ENCODE measurements at regions not wholly inside any gene's neighbourhood (a gene's known extent, or its start where the extent isn't known, plus 50 kb on each side); places are given as distances from the start of the nearest gene placed in this dataset.

DNA sequence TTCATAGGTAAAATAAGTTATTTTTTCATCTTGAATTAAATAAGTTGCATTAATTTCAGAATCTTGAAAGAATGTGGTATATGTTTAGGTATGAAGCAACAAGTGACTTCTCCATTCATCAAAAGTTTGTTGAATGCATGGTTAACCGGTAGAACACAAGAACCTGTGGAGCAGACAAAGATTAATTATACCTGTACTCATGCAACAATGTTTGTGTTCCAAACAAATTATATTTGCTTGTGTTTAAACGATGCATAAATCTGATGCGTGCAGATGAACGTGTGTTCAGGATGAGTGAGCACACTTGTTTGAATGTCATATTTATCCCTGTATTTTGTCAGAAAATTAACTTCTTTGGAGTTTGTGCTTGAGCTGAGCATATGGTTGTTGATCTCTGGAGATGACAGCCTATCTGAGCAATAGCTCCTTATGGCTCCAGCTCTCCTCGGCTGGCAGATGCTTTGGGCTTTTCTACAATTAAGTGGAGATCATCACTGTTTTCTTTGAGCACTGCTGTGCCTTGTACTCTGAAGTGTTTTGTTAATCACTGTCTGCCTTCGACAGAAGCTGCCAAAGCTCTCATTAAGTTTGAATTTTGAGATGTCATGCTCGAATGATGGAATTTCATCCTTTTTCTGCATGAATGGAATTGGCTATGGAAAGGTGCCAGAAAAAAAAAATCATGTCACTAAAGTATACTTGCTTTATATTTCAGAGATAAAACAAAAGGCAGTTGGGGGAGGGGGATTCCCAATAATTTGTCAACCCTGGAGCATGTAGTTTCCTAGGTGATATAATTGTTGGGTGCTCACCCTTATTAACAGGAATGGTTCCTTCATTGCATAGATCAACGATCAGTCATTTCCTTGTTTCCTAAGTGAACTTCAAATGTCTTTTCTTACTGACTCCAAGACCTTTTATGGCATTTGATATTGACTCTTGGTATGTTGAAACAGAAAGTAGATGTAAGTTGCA, 502.5 kb upstream of the ARRDC3 start:
- Histone ChIP-seq H3F3A (ENCODE audit: low read depth) (no peaks in the 10 kb centered on the region), H3K4me1 (ENCODE audit: insufficient read depth, low read length, poor library complexity, severe bottlenecking) (no peaks in the 10 kb centered on the region), H3K9me3 (ENCODE audit: insufficient read depth, low read depth, low read length) (no peaks in the 10 kb centered on the region), H3K79me2 (ENCODE audit: insufficient read depth, low read length) (no peaks in the 10 kb centered on the region), H3K36me3 (ENCODE audit: insufficient read depth, low read length) (no peaks in the 10 kb centered on the region), H2AFZ (ENCODE audit: low read length) (no peak overlapping the region), H3K27me3 (ENCODE audit: insufficient read depth, low read length, poor library complexity, severe bottlenecking) (no peaks in the 10 kb centered on the region), H3K9me2 (replicated peaks; ENCODE audit: low read depth, low read length) (no peaks in the 10 kb centered on the region), H3K9ac (ENCODE audit: low read depth, low read length, poor library complexity, severe bottlenecking) (no peak overlapping the region), H4K20me1 (ENCODE audit: insufficient read depth, low read length, poor library complexity, severe bottlenecking) (no peaks in the 10 kb centered on the region), H3K4me2 (ENCODE audit: low read depth, low read length, poor library complexity, severe bottlenecking) (no peak overlapping the region), H3K4me3 (ENCODE audit: low read length, poor library complexity, severe bottlenecking) (no peak overlapping the region)
- TF ChIP-seq EZH2phosphoT487 (IDR thresholded peaks at IDR 0.05; ENCODE audit: borderline replicate concordance) = no peak
- TF ChIP-seq, protein P1, sequence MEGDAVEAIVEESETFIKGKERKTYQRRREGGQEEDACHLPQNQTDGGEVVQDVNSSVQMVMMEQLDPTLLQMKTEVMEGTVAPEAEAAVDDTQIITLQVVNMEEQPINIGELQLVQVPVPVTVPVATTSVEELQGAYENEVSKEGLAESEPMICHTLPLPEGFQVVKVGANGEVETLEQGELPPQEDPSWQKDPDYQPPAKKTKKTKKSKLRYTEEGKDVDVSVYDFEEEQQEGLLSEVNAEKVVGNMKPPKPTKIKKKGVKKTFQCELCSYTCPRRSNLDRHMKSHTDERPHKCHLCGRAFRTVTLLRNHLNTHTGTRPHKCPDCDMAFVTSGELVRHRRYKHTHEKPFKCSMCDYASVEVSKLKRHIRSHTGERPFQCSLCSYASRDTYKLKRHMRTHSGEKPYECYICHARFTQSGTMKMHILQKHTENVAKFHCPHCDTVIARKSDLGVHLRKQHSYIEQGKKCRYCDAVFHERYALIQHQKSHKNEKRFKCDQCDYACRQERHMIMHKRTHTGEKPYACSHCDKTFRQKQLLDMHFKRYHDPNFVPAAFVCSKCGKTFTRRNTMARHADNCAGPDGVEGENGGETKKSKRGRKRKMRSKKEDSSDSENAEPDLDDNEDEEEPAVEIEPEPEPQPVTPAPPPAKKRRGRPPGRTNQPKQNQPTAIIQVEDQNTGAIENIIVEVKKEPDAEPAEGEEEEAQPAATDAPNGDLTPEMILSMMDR (conservative IDR thresholded peaks at IDR 0.05; ENCODE audit: low read length) = no peak

DNA sequence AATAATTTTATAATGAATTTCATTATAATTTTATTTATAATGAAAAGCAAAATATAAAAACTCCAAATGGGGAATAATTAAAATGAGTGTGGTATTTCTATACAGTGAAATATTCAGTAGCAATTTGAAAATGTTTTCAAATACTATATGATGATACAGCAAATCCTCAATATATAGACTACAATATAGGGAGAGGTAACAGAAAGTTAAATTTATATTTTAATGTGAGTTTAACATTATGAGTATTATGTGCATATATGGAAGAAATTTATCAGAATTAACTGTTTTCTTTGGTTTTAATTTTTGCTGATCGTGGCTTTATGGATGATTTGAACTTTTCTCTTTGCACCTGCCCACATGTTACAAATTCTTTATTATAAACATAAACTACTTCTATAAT, 500.9 kb upstream of the ARRDC3 start:
- Histone ChIP-seq H3K79me2 (ENCODE audit: insufficient read depth, low read length) (no peaks in the 10 kb centered on the region), H3K4me3 (ENCODE audit: low read length, poor library complexity, severe bottlenecking) (no peak overlapping the region), H3K9ac (ENCODE audit: low read depth, low read length, poor library complexity, severe bottlenecking) (no peak overlapping the region), H3K36me3 (ENCODE audit: insufficient read depth, low read length) (no peaks in the 10 kb centered on the region), H3F3A (ENCODE audit: low read depth) (no peaks in the 10 kb centered on the region), H3K9me2 (replicated peaks; ENCODE audit: low read depth, low read length) (no peaks in the 10 kb centered on the region), H2AFZ (ENCODE audit: low read length) (no peak overlapping the region), H3K9me3 (ENCODE audit: insufficient read depth, low read depth, low read length) (no peaks in the 10 kb centered on the region), H4K20me1 (ENCODE audit: insufficient read depth, low read length, poor library complexity, severe bottlenecking) (no peaks in the 10 kb centered on the region), H3K4me1 (ENCODE audit: insufficient read depth, low read length, poor library complexity, severe bottlenecking) (no peaks in the 10 kb centered on the region), H3K27me3 (ENCODE audit: insufficient read depth, low read length, poor library complexity, severe bottlenecking) (no peaks in the 10 kb centered on the region), H3K4me2 (ENCODE audit: low read depth, low read length, poor library complexity, severe bottlenecking) (no peak overlapping the region)
- TF ChIP-seq, protein P1 (conservative IDR thresholded peaks at IDR 0.05; ENCODE audit: low read length) = no peak
- TF ChIP-seq EZH2phosphoT487 (IDR thresholded peaks at IDR 0.05; ENCODE audit: borderline replicate concordance) = no peak

DNA sequence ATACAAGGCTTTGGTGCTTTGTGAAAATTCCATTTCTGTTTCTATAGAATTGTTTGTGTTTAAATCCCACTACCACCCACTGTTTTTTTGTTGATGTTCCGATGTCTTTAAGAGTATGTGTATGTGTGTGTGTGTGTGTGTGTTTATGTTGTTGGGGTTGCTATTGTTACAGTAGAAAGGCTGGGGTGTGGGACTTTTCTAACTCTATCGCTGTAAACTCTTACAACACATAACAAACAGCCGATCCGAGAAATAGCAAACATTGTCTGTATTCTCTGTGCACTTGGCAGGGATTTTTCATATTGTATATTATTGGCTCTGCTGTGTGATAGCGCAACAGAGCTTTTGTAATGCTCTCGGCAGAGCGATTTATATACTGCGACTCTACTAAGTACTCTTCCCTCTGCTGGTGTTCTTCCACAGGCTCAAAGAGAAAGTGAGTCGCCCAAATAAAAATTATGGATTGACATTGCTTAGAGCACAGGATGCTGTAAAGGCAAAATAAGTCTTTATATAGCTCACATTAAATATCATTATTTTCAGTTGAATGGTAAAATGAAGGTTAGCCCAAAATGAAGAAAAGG, 492.2 kb upstream of the ARRDC3 start:
- Histone ChIP-seq H3K9me2 (replicated peaks; ENCODE audit: low read depth, low read length) (no peaks in the 10 kb centered on the region), H3K4me2 (ENCODE audit: low read depth, low read length, poor library complexity, severe bottlenecking) (no peak overlapping the region), H3K4me1 (ENCODE audit: insufficient read depth, low read length, poor library complexity, severe bottlenecking) (no peaks in the 10 kb centered on the region), H2AFZ (ENCODE audit: low read length) (no peak overlapping the region), H3F3A (ENCODE audit: low read depth) (no peaks in the 10 kb centered on the region), H3K79me2 (ENCODE audit: insufficient read depth, low read length) (no peaks in the 10 kb centered on the region), H3K36me3 (ENCODE audit: insufficient read depth, low read length) (no peaks in the 10 kb centered on the region), H4K20me1 (ENCODE audit: insufficient read depth, low read length, poor library complexity, severe bottlenecking) (no peaks in the 10 kb centered on the region), H3K4me3 (ENCODE audit: low read length, poor library complexity, severe bottlenecking) (no peak overlapping the region), H3K27me3 (ENCODE audit: insufficient read depth, low read length, poor library complexity, severe bottlenecking) (no peaks in the 10 kb centered on the region), H3K9me3 (ENCODE audit: insufficient read depth, low read depth, low read length) (no peaks in the 10 kb centered on the region), H3K9ac (ENCODE audit: low read depth, low read length, poor library complexity, severe bottlenecking) (no peak overlapping the region)
- no peak for TF ChIP-seq EZH2phosphoT487 (IDR thresholded peaks at IDR 0.05; ENCODE audit: borderline replicate concordance)
- TF ChIP-seq, protein P1 (conservative IDR thresholded peaks at IDR 0.05; ENCODE audit: low read length) = no peak

Measured in Loucy (cell line).